Heart left ventricle (tissue), 16 donors: ENCODE measurements at regions not wholly inside any gene's neighbourhood (a gene's known extent, or its start where the extent isn't known, plus 50 kb on each side); places are given as distances from the start of the nearest gene placed in this dataset.

Source experiments
- ATAC-seq, 4 donors: fragments of 200-7000 bp; cut with Tn5 transposase; one replicate each; pipeline ENCODE4 v1.9.1; 2020 to 2022; ENCODE audit warnings: moderate library complexity in 4 of 4, mild to moderate bottlenecking in 3 of 4, moderate number of reproducible peaks in 1 of 4
- DNase-seq, 5 donors: peaks; one replicate each; pipeline ENCODE4 v3.0.0-alpha.2; 2020
- H3K27ac ChIP-seq, 12 donors: fragments of 200-600 bp; sonication (generic) in 4 of 12; one replicate each; pipeline versions ENCODE4 v1.5.0 to v1.8.0; 2016 to 2022; ENCODE audit warnings: mild to moderate bottlenecking in 2 of 12
- H3K27me3 ChIP-seq, 9 donors: fragments of 200-600 bp; sonication (generic) in 2 of 9; one replicate each; pipeline versions ENCODE4 v1.5.1 to v1.8.0; 2016 to 2022; ENCODE audit warnings: mild to moderate bottlenecking in 3 of 9
- H3K36me3 ChIP-seq, 9 donors: fragments of 200-600 bp; sonication (generic) in 2 of 9; one replicate each; pipeline versions ENCODE4 v1.5.0 to v1.8.0; 2018 to 2022; ENCODE audit warnings: mild to moderate bottlenecking in 2 of 9
- H3K4me1 ChIP-seq, 12 donors: fragments of 200-600 bp; sonication (generic) in 4 of 12; one replicate each; pipeline versions ENCODE4 v1.5.0 to v1.8.0; 2016 to 2022; ENCODE audit warnings: mild to moderate bottlenecking in 3 of 12
- H3K4me3 ChIP-seq, 12 donors: fragments of 200-600 bp; sonication (generic) in 4 of 12; one replicate each; pipeline versions ENCODE4 v1.5.0 to v1.8.0; 2017 to 2022; ENCODE audit warnings: mild to moderate bottlenecking in 9 of 12, moderate library complexity in 4 of 12
- H3K9me3 ChIP-seq, 12 donors: fragments of 200-600 bp; sonication (generic) in 4 of 12; one replicate each; pipeline versions ENCODE4 v1.5.0 to v1.8.0; 2016 to 2022; ENCODE audit warnings: mild to moderate bottlenecking in 1 of 12
- POLR2A ChIP-seq, 2 donors: fragments of 450-650 bp; IDR thresholded peaks; one replicate each; pipeline ENCODE4 v1.6.1; 2017; ENCODE audit warnings: antibody characterized with exemption in 2 of 2, mild to moderate bottlenecking in 2 of 2, moderate library complexity in 2 of 2
- WGBS, 4 donors: extraction: QIAGEN DNeasy Blood & Tissue Kit in 2 of 4; methylation state at CpG; one replicate each; pipeline versions ENCODE4 v1.1.5 to v1.1.7; 2013 to 2018; 5-methylcytosine and 5-hydroxymethylcytosine counted together
- intact Hi-C, 10 donors: fragments of 100-400 bp; cut with DNase I; formaldehyde crosslinking; loops; one replicate each; pipeline versions ENCODE4 v1.11.1 to v1.14.2; 2022
- TF ChIP-seq, protein P1 (sequence below), 12 donors: fragments of 200-600 bp; sonication (generic) in 4 of 12; IDR thresholded peaks; one replicate each; pipeline versions ENCODE4 v1.5.0 to v1.8.0; 2018 to 2022; ENCODE audit warnings: antibody characterized with exemption in 12 of 12, mild to moderate bottlenecking in 5 of 12
- donor health status: ischemic (EF 13 %, LVEDD 7.1; RV severe dilation, severe dysfunction).
- donor health status: healthy with polysubstance abuse.
- donor health status: DM: no; HTN: yes; CAD: no.
- donor health status: DM: no; HTN: no; CAD: no.
- donor health status: ischemic (EF 25% LVEDD 6.9; RV normal size, moderate dysfunction).
- donor health status: ischemic (EF 25% LVEDD 5.7; RV mildly dilated, moderate dysfunction).
- donor health status: healthy.
- donor health status: DM: yes; HTN: yes; CAD: no.
- donor health status: ischemic (EF 35%, LVEDD 5.7; RV mildly dilated, moderate dysfunction).
- donor health status: nonischemic (EF 11% LVEDD 7.7; RV severe dilation, severe dysfunction).
- donor health status: DM: yes; HTN: yes; CAD: no.
- donor health status: PGD.
- donor health status: ischemic (EF 29% LVEDD 5.4; RV normal size, mild dysfunction).
- donor health status: nonischemic (EF 23%, LVEDD 6.1; RV moderate dilation, normal function).

DNA sequence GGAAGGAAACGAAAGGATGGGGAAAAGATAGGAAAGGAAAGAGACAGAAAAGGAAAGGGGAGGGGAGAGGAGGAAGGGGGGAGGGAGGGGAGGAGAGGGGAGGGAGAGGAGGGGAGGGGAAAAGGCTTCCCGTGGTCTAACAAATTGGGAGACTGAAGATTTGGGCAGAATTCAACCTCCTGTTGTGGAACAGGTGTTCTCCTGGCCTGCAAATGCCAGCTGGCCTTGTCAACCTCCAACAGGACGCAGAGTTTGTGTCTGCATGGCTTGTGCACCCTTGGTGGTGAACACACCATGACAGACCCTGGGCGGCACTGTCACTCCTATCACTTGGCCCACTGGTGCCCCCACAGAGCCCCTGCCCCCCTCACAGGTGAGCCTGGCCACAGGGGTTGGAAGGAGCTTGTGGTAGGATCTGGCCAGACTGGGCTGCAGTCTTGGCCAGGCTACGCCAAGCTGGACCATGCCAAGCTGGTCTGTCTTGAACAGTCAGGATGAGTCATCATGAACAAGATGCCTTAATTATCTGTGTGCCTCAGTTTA is 321.6 kb downstream of the BCL11B start:
- TF ChIP-seq, protein P1, sequence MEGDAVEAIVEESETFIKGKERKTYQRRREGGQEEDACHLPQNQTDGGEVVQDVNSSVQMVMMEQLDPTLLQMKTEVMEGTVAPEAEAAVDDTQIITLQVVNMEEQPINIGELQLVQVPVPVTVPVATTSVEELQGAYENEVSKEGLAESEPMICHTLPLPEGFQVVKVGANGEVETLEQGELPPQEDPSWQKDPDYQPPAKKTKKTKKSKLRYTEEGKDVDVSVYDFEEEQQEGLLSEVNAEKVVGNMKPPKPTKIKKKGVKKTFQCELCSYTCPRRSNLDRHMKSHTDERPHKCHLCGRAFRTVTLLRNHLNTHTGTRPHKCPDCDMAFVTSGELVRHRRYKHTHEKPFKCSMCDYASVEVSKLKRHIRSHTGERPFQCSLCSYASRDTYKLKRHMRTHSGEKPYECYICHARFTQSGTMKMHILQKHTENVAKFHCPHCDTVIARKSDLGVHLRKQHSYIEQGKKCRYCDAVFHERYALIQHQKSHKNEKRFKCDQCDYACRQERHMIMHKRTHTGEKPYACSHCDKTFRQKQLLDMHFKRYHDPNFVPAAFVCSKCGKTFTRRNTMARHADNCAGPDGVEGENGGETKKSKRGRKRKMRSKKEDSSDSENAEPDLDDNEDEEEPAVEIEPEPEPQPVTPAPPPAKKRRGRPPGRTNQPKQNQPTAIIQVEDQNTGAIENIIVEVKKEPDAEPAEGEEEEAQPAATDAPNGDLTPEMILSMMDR (IDR thresholded peaks at IDR 0.05) = no peak
- no peak for TF ChIP-seq POLR2A (IDR thresholded peaks at IDR 0.05)
- DNase-seq (no peak), ATAC-seq (no peak)
- 70 to 78% (median 76%) methylated on average over 5 of the region's 5 CpGs for WGBS, 4 donors
- no peaks in the 10 kb centered on the region for H3K36me3 ChIP-seq
- no peaks in the 10 kb centered on the region for H3K9me3 ChIP-seq
- H3K27me3 ChIP-seq = peaks cover 0 to 9% (median 0%) of the 10 kb centered on the region in 9 donors
- H3K4me1 ChIP-seq = peaks cover 0 to 12% (median 0%) of the 10 kb centered on the region in 12 donors
- intact Hi-C loops = no loop called here
- H3K4me3 ChIP-seq = no peak overlapping the region
- H3K27ac ChIP-seq = no peak overlapping the region

DNA sequence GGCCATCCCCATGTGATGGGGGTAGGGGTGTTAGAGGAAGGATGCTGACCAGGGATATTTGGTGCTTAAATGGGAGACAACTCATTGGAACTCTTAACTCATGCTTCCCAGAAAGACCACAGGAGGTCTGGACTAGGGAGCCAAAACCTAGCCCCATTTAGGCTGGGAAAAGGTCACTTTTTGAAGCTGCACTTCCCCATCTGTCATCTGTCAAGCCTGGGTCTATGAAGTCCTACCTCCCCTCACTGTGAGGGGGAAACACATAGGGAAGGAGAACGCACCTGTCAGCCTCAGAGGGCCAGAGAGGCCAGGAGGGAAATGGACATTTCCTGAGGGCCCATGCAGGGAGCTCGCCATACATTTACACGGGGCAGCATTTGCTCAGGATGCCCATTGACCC is 321.0 kb downstream of the BCL11B start:
- TF ChIP-seq, protein P1 (IDR thresholded peaks at IDR 0.05) = no peak
- TF ChIP-seq POLR2A (IDR thresholded peaks at IDR 0.05) = no peak
- DNase-seq (no peak), ATAC-seq (no peak)
- Histone ChIP-seq H3K4me1 (peaks cover 0 to 12% (median 0%) of the 10 kb centered on the region in 12 donors), H3K4me3 (no peak overlapping the region), H3K27me3 (peaks cover 0 to 9% (median 0%) of the 10 kb centered on the region in 9 donors), H3K27ac (no peak overlapping the region), H3K36me3 (no peaks in the 10 kb centered on the region), H3K9me3 (no peaks in the 10 kb centered on the region)
- 80 to 91% (median 85%) methylated on average over 3 of the region's 3 CpGs for WGBS, 4 donors
- intact Hi-C loops = no loop called here

DNA sequence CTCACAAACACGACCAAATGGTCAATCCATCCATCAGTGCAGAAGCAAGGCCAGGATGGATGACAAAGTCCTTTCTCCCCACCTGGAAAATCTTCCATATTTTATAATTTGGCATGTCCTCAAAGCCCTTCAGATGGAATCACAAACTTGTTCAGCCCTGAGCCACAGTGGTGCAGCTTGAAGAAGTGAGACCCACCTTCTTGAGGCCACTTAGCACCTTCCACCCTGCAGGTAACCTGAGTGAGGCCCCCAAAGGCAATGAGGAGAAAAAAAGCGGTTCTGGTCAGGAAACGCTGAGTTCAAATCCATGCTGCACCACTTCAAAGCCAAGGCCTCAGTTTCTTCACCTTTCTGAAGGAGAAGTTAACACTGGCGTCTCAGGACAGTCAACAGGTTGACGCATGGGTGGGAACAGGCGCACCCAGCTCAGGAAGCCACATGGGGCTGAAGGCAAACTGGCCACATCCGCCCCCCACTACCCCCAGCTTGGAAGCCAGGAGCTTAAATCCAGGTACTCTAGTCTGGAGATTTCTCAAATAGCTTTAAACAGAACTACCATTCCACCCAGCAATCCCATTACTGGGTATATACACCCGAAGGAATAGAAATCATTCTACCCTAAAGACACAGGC is 320.4 kb downstream of the BCL11B start:
- peaks cover 0 to 9% (median 0%) of the 10 kb centered on the region in 9 donors for H3K27me3 ChIP-seq
- TF ChIP-seq POLR2A (IDR thresholded peaks at IDR 0.05) = no peak
- TF ChIP-seq, protein P1 (IDR thresholded peaks at IDR 0.05) = no peak
- H3K36me3 ChIP-seq = no peaks in the 10 kb centered on the region
- WGBS, 4 donors = 89 to 91% (median 91%) methylated on average over 8 of the region's 8 CpGs
- no peak overlapping the region for H3K4me3 ChIP-seq
- intact Hi-C loops = no loop called here
- H3K9me3 ChIP-seq = no peaks in the 10 kb centered on the region
- DNase-seq (no peak), ATAC-seq (no peak)
- H3K4me1 ChIP-seq = peaks cover 0 to 12% (median 0%) of the 10 kb centered on the region in 12 donors
- H3K27ac ChIP-seq = no peak overlapping the region

DNA sequence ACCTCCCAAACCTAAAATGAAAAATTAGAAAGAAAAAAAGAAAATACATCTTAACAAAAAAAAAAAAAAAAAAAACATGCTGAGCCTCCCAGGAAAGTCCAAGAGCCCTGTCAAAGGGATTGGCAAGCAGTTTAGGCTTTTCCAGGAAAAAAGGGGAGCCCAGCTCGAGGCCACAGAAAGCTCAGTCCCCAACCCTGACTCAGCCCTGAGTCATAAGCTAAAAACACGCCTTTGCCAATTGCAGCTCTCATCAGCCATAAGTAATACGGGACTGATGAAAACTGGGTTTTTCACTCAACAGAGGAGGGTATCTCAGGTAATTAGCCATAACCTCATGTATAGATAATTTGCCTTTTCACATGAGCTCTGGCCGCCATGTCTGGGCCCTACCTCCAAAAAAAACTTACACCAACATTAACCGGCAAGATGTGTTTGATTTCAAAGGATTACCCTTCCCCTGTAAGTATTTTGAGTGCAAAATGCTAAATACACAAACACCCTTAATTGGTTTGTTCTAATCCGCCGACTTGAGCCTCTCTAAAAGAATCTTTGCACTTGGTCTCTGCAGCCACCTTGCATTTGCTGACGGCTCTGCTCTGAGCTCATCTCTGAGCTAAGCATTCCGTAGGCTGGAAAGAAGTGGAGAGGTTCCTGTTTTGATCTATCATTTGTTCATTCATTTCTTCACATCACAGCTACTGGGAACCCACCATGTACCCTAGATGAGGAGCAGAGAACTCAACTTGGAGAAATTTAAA is 319.2 kb downstream of the BCL11B start:
- no peak overlapping the region for H3K27ac ChIP-seq
- ATAC-seq (peak in 1 of 4 donors; percentile 60), DNase-seq (peak in 1 of 5 donors; percentile 47)
- H3K9me3 ChIP-seq = no peaks in the 10 kb centered on the region
- H3K36me3 ChIP-seq = no peaks in the 10 kb centered on the region
- no peak overlapping the region for H3K4me3 ChIP-seq
- intact Hi-C loops = no loop called here
- WGBS, 4 donors = 75 to 82% (median 78%) methylated on average over 9 of the region's 9 CpGs
- peaks cover 0 to 9% (median 0%) of the 10 kb centered on the region in 9 donors for H3K27me3 ChIP-seq
- peaks cover 0 to 12% (median 0%) of the 10 kb centered on the region in 12 donors for H3K4me1 ChIP-seq
- TF ChIP-seq POLR2A (IDR thresholded peaks at IDR 0.05) = no peak
- TF ChIP-seq, protein P1 (IDR thresholded peaks at IDR 0.05) = no peak
